AML-193 (cell line): ENCODE measurements at regions not wholly inside any gene's neighbourhood (a gene's known extent, or its start where the extent isn't known, plus 50 kb on each side); places are given as distances from the start of the nearest gene placed in this dataset.

Experiments
- DNase-seq, 2 experiments: peaks; one replicate each; lab custom pipeline; 2025; lab: John Stamatoyannopoulos, UW

- no peak for DNase-seq
These were observed 108.9 kb downstream of the RBFOX3 start for GRCh38 chr17:79501910-79502309.

GRCh38 chr17:79500745-79501618 is 109.9 kb downstream of the RBFOX3 start:
- DNase-seq, result no peak

GRCh38 chr17:79498854-79499253 is 112.0 kb downstream of the RBFOX3 start:
- DNase-seq, result no peak

GRCh38 chr17:79497777-79498348 is 113.0 kb downstream of the RBFOX3 start:
- DNase-seq, result no peak

GRCh38 chr17:79496422-79497005 is 114.3 kb downstream of the RBFOX3 start:
- DNase-seq, result no peak

GRCh38 chr17:79495665-79496064 is 115.2 kb downstream of the RBFOX3 start:
- no peak for DNase-seq

GRCh38 chr17:79491006-79491405 is 119.8 kb downstream of the RBFOX3 start:
- DNase-seq, result no peak

- DNase-seq, result no peak
These were observed 120.3 kb downstream of the RBFOX3 start for GRCh38 chr17:79490530-79490929.

- no peak for DNase-seq
These were observed 123.7 kb downstream of the RBFOX3 start for GRCh38 chr17:79487149-79487548.

- no peak for DNase-seq
These were observed 124.9 kb downstream of the RBFOX3 start for GRCh38 chr17:79485991-79486390.

GRCh38 chr17:79485419-79485985 is 125.3 kb downstream of the RBFOX3 start:
- no peak for DNase-seq

- DNase-seq, result no peak
These were observed 126.0 kb downstream of the RBFOX3 start for GRCh38 chr17:79484600-79485418.

- no peak for DNase-seq
These were observed 127.0 kb downstream of the RBFOX3 start for GRCh38 chr17:79483842-79484241.

GRCh38 chr17:79482727-79483521 is 127.9 kb downstream of the RBFOX3 start:
- no peak for DNase-seq

- no peak for DNase-seq
These were observed 131.0 kb downstream of the RBFOX3 start for GRCh38 chr17:79479876-79480275.

GRCh38 chr17:79478841-79479240 is 132.0 kb downstream of the RBFOX3 start:
- DNase-seq, result no peak

GRCh38 chr17:79478051-79478461 is 132.8 kb downstream of the RBFOX3 start:
- DNase-seq, result no peak

- no peak for DNase-seq
These were observed 134.7 kb downstream of the RBFOX3 start for GRCh38 chr17:79476074-79476652.

GRCh38 chr17:79473876-79474440 is 136.9 kb downstream of the RBFOX3 start:
- DNase-seq, result no peak

- DNase-seq, result no peak
These were observed 137.6 kb downstream of the RBFOX3 start for GRCh38 chr17:79473111-79473875.
